Fibroblast of villous mesenchyme (primary cell): ENCODE measurements at regions not wholly inside any gene's neighbourhood (a gene's known extent, or its start where the extent isn't known, plus 50 kb on each side); places are given as distances from the start of the nearest gene placed in this dataset.

Experiments used
- DNase-seq: peaks from one replicate; pipeline ENCODE4 v3.0.0-alpha.2; 2010; ENCODE audit warnings: low read depth
- H3K4me3 ChIP-seq: 2 replicates; pipeline ENCODE4 v1.5.1; 2011; ENCODE audit warnings: low read depth, mild to moderate bottlenecking, low read length
- CTCF ChIP-seq: IDR thresholded peaks from 2 replicates; pipeline ENCODE4 v1.5.1; 2012; ENCODE audit warnings: low read depth, mild to moderate bottlenecking, low read length; ENCODE audit not compliant: insufficient read depth

GRCh38 chr3:132961991-132962390 is 76.2 kb upstream of the TMEM108 start:
- no peak for DNase-seq
- TF ChIP-seq CTCF = no peak
- no peak overlapping the region for H3K4me3 ChIP-seq

GRCh38 chr3:132953683-132954082 is 84.5 kb upstream of the TMEM108 start:
- no peak overlapping the region for H3K4me3 ChIP-seq
- no peak for TF ChIP-seq CTCF
- no peak for DNase-seq

GRCh38 chr3:132927896-132928295 is 110.3 kb upstream of the TMEM108 start:
- H3K4me3 ChIP-seq = no peak overlapping the region
- no peak for TF ChIP-seq CTCF
- DNase-seq = no peak

GRCh38 chr3:132926098-132926497 is 112.1 kb upstream of the TMEM108 start:
- no peak for DNase-seq
- H3K4me3 ChIP-seq = no peak overlapping the region
- TF ChIP-seq CTCF = no peak

GRCh38 chr3:132925256-132925930 is 112.8 kb upstream of the TMEM108 start:
- TF ChIP-seq CTCF = no peak
- no peak overlapping the region for H3K4me3 ChIP-seq
- no peak for DNase-seq

GRCh38 chr3:132916096-132916495 is 122.1 kb upstream of the TMEM108 start:
- no peak overlapping the region for H3K4me3 ChIP-seq
- DNase-seq = no peak
- TF ChIP-seq CTCF = no peak

GRCh38 chr3:132912416-132912753 is 125.8 kb upstream of the TMEM108 start:
- H3K4me3 ChIP-seq = no peak overlapping the region
- TF ChIP-seq CTCF = no peak
- DNase-seq = no peak
